C4-2B (cell line): ENCODE measurements at regions not wholly inside any gene's neighbourhood (a gene's known extent, or its start where the extent isn't known, plus 50 kb on each side); places are given as distances from the start of the nearest gene placed in this dataset.
A peak's percentile ranks its signal among the peaks of the same experiment; 100 is the strongest.
"Not testable (repeated sequence)": the region's sequence is repeated elsewhere in the genome, so short reads cannot be mapped to it uniquely, and the experiment has no call there.

Source experiments
- H3K27ac ChIP-seq: fragments of 450-650 bp; 2 replicates; pipeline ENCODE4 v1.5.1; 2017
- ZFX ChIP-seq: fragments of 450-650 bp; IDR thresholded peaks from 2 replicates; pipeline ENCODE4 v1.6.1; 2017
- TF ChIP-seq, protein P1 (sequence below): fragments of 450-650 bp; conservative IDR thresholded peaks from 2 replicates; pipeline ENCODE4 v1.5.1; 2017; ENCODE audit warnings: mild to moderate bottlenecking

GRCh38 chr6:78631976-78632375 is 235.4 kb upstream of the IRAK1BP1 start:
- TF ChIP-seq ZFX = no peak
- TF ChIP-seq, protein P1, sequence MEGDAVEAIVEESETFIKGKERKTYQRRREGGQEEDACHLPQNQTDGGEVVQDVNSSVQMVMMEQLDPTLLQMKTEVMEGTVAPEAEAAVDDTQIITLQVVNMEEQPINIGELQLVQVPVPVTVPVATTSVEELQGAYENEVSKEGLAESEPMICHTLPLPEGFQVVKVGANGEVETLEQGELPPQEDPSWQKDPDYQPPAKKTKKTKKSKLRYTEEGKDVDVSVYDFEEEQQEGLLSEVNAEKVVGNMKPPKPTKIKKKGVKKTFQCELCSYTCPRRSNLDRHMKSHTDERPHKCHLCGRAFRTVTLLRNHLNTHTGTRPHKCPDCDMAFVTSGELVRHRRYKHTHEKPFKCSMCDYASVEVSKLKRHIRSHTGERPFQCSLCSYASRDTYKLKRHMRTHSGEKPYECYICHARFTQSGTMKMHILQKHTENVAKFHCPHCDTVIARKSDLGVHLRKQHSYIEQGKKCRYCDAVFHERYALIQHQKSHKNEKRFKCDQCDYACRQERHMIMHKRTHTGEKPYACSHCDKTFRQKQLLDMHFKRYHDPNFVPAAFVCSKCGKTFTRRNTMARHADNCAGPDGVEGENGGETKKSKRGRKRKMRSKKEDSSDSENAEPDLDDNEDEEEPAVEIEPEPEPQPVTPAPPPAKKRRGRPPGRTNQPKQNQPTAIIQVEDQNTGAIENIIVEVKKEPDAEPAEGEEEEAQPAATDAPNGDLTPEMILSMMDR = no peak
- H3K27ac ChIP-seq = no peak overlapping the region

- no peak overlapping the region for H3K27ac ChIP-seq
- no peak for TF ChIP-seq ZFX
- TF ChIP-seq, protein P1 = no peak
These were observed 227.9 kb upstream of the IRAK1BP1 start for GRCh38 chr6:78639111-78640110.

- not testable (repeated sequence) for H3K27ac ChIP-seq
These were observed 223.4 kb upstream of the IRAK1BP1 start for GRCh38 chr6:78643976-78644375.

- not testable (repeated sequence) for H3K27ac ChIP-seq
These were observed 220.6 kb upstream of the IRAK1BP1 start for GRCh38 chr6:78646542-78647415.

DNA sequence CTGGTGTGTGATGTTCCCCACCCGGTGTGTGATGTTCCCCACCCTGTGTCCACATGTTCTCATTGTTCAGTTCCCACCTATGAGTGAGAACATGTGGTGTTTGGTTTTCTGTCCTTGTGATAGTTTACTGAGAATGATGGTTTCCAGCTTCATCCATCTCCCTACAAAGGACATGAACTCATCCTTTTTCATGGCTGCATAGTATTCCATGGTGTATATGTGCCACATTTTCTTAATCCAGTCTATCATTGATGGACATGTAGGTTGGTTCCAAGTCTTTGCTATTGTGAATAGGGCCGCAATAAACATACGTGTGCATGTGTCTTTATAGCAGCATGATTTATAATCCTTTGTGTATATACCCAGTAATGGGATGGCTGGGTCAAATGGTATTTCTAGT is 201.5 kb upstream of the IRAK1BP1 start:
- H3K27ac ChIP-seq = not testable (repeated sequence)

DNA sequence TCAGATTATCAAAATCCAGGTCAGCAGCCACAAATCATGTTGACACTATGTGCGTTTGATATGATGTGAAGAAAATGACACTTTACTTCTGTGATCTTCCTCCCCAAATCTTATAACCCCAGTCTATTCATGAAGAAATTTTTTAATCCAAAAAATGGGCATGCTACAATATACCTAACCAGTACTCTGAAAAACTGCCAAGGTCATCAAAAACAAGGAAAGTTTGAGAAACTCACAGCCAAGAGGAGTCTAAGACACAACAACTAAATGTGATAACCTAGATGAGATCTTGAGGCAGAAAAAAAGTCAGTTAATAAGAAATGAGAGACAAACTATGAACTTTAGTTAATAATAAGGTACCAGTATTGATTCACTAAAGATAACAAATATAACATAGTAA is 200.6 kb upstream of the IRAK1BP1 start:
- H3K27ac ChIP-seq = no peak overlapping the region
- TF ChIP-seq, protein P1 = no peak
- TF ChIP-seq ZFX = no peak

DNA sequence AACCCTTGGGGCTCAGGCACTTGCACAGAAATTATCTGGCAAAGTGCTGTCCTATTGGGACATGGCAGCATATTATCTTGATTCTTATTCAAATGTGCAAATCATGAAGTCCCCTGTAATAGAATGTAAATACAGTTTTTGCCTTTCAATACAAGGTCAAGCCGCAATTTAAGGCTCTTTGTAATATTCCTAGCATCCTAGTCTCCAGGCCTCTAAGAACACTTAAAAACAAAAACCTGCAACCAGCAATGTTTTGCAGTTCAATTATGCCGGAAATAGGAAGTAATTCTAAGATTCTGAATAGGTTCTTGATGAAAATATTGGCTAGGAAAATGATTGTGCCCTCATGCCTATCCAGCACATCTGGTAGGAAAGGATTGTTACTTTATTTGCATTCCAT is 197.2 kb upstream of the IRAK1BP1 start:
- no peak for TF ChIP-seq ZFX
- TF ChIP-seq, protein P1 = no peak
- H3K27ac ChIP-seq = no peak overlapping the region

DNA sequence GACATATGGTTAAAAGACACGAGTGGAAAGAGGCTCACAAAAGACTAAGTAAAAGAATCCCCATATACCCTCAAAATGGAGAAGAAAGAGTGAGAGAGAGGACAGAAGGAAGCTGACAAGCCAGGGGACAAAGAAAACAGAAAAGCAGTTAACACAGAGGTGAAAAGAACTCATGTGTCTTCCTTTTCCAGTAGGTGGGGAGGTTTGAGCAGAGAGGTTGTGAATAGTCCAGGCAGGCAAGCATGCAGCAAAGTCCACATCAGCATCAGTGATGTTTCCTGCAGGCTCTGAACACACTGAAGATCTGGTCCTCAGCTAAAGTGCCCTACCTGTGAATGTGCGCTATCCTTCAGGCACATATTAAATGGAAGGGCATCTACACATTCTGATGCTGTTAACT is 196.5 kb upstream of the IRAK1BP1 start:
- no peak for TF ChIP-seq ZFX
- TF ChIP-seq, protein P1 = no peak
- H3K27ac ChIP-seq = no peak overlapping the region

DNA sequence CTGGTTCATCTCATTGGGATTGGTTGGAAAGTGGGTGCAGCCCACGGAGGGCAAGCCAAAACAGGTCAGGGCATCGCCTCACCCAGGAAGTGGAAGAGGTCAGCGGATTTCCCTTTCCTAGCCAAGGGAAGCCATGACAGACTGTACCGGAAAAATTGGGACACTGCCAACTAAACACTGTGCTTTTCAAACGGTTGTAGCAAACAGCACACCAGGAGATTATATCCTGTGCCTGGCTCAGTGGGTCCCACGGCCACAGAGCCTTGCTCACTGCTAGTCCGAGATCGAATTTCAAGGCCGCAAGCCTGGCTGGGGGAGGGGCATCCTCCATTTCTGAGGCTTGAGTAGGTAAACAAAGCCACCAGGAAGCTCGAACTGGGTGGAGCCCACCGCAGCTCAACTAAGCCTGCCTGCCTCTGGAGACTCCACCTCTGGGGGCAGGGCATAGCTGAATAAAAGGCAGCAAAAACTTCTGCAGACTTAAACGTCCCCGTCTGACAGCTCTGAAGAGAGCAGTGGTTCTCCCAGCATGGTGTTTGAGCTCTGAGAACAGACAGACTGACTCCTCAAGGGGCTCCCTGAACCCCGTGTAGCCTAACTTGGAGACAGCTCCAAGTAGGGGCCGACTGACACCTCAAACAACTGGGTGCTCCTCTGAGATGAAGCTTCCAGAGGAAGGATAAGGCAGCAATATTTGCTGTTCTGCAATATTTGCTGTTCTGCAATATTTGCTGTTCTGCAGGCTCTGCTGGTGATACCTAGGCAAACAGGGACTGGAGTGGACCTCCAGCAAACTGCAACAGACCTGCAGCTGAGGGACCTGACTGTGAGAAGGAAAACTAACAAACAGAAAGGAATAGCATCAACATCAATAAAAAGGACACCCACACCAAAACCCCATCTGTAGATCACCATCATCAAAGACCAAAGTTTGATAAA is 191.0 kb upstream of the IRAK1BP1 start:
- H3K27ac ChIP-seq = peak overlapping the region; percentile 89
